HG03432 (cell line): ENCODE measurements at regions not wholly inside any gene's neighbourhood (a gene's known extent, or its start where the extent isn't known, plus 50 kb on each side); places are given as distances from the start of the nearest gene placed in this dataset.

Source experiments
- ATAC-seq: cut with Tn5 transposase; IDR thresholded peaks from one replicate; pipeline ENCODE4 v1.9.1; 2021; ENCODE audit warnings: mild to moderate bottlenecking, moderate library complexity; ENCODE audit not compliant: unreplicated experiment

- ATAC-seq, result no peak
Measured at GRCh38 chr4:24172406-24172805, 282.6 kb upstream of the PPARGC1A start.

GRCh38 chr4:24169956-24170355 is 280.1 kb upstream of the PPARGC1A start:
- no peak for ATAC-seq

GRCh38 chr4:24168658-24169057 is 278.8 kb upstream of the PPARGC1A start:
- ATAC-seq, result no peak

GRCh38 chr4:24166501-24166900 is 276.7 kb upstream of the PPARGC1A start:
- no peak for ATAC-seq

GRCh38 chr4:24164797-24165196 is 274.9 kb upstream of the PPARGC1A start:
- ATAC-seq, result no peak

- ATAC-seq, result no peak
Measured at GRCh38 chr4:24164054-24164693, 274.3 kb upstream of the PPARGC1A start.

- ATAC-seq, result no peak
Measured at GRCh38 chr4:24163314-24163713, 273.5 kb upstream of the PPARGC1A start.

- ATAC-seq, result no peak
Measured at GRCh38 chr4:24160358-24160757, 270.5 kb upstream of the PPARGC1A start.

- ATAC-seq, result no peak
Measured at GRCh38 chr4:24158031-24158430, 268.2 kb upstream of the PPARGC1A start.

- no peak for ATAC-seq
Measured at GRCh38 chr4:24150034-24150433, 260.2 kb upstream of the PPARGC1A start.

GRCh38 chr4:24146127-24146526 is 256.3 kb upstream of the PPARGC1A start:
- no peak for ATAC-seq

GRCh38 chr4:24145591-24145990 is 255.7 kb upstream of the PPARGC1A start:
- ATAC-seq, result no peak

GRCh38 chr4:24144381-24144780 is 254.5 kb upstream of the PPARGC1A start:
- no peak for ATAC-seq

GRCh38 chr4:24143741-24144140 is 253.9 kb upstream of the PPARGC1A start:
- ATAC-seq, result no peak

- ATAC-seq, result no peak
Measured at GRCh38 chr4:24141836-24142235, 252.0 kb upstream of the PPARGC1A start.

GRCh38 chr4:24140892-24141291 is 251.0 kb upstream of the PPARGC1A start:
- ATAC-seq, result no peak

GRCh38 chr4:24137671-24138601 is 248.1 kb upstream of the PPARGC1A start:
- no peak for ATAC-seq

GRCh38 chr4:24131954-24132673 is 242.3 kb upstream of the PPARGC1A start:
- no peak for ATAC-seq

GRCh38 chr4:24130637-24131036 is 240.8 kb upstream of the PPARGC1A start:
- ATAC-seq, result no peak

GRCh38 chr4:24126776-24127175 is 236.9 kb upstream of the PPARGC1A start:
- no peak for ATAC-seq

GRCh38 chr4:24121395-24122175 is 231.7 kb upstream of the PPARGC1A start:
- ATAC-seq, result no peak
